GM23338 (cell line): ENCODE measurements at regions not wholly inside any gene's neighbourhood (a gene's known extent, or its start where the extent isn't known, plus 50 kb on each side); places are given as distances from the start of the nearest gene placed in this dataset.

ENCODE experiments used
- ATAC-seq: fragments of 200-7000 bp; cut with Tn5 transposase; 3 replicates; pipeline ENCODE4 v1.9.1; 2020
- DNase-seq: peaks from one replicate; pipeline ENCODE4 v3.0.0-alpha.2; 2015; ENCODE audit warnings: low spot score
- H2AFZ ChIP-seq: fragments of 200-600 bp; sonication (generic); 2 replicates; pipeline ENCODE4 v1.8.0; 2016; ENCODE audit warnings: antibody characterized with exemption, mild to moderate bottlenecking, moderate library complexity
- H3F3A ChIP-seq: fragments of 200-600 bp; sonication (generic); replicated peaks from 2 replicates; pipeline ENCODE4 v1.8.0; 2017; ENCODE audit warnings: antibody characterized with exemption, mixed run types, low read depth
- H3K27ac ChIP-seq: fragments of 200-600 bp; sonication (generic); 2 replicates; pipeline ENCODE4 v1.6.1; 2016; ENCODE audit warnings: low read depth
- H3K27me3 ChIP-seq: fragments of 200-600 bp; sonication (generic); 2 replicates; pipeline ENCODE4 v1.8.0; 2016; ENCODE audit warnings: mild to moderate bottlenecking, mixed run types, moderate library complexity; ENCODE audit not compliant: insufficient read depth
- H3K36me3 ChIP-seq: fragments of 200-600 bp; sonication (generic); 2 replicates; pipeline ENCODE4 v1.8.0; 2016; ENCODE audit warnings: mild to moderate bottlenecking; ENCODE audit not compliant: insufficient read depth
- H3K4me1 ChIP-seq: fragments of 200-600 bp; sonication (generic); 2 replicates; pipeline ENCODE4 v1.8.0; 2016; ENCODE audit warnings: mild to moderate bottlenecking, moderate library complexity; ENCODE audit not compliant: insufficient read depth
- H3K4me2 ChIP-seq: fragments of 200-600 bp; sonication (generic); 2 replicates; pipeline ENCODE4 v1.7.1; 2017; ENCODE audit warnings: mixed run types
- H3K4me3 ChIP-seq: fragments of 200-600 bp; sonication (generic); 2 replicates; pipeline ENCODE4 v1.6.1; 2016; ENCODE audit warnings: mixed run types
- H3K79me2 ChIP-seq: fragments of 200-600 bp; sonication (generic); replicated peaks from 2 replicates; pipeline ENCODE4 v1.8.0; 2017; ENCODE audit warnings: mild to moderate bottlenecking; ENCODE audit not compliant: insufficient read depth
- H3K9me2 ChIP-seq: fragments of 200-600 bp; sonication (generic); 2 replicates; pipeline ENCODE4 v1.8.0; 2017; ENCODE audit not compliant: insufficient read depth
- H4K20me1 ChIP-seq: fragments of 200-600 bp; sonication (generic); replicated peaks from 2 replicates; pipeline ENCODE4 v1.8.0; 2017; ENCODE audit warnings: mild to moderate bottlenecking; ENCODE audit not compliant: insufficient read depth
- H3K27ac Mint-ChIP-seq: 2 replicates; pipeline ENCODE4 v1.8.0; 2020; ENCODE audit warnings: inconsistent platforms, mild to moderate bottlenecking, moderate library complexity, mixed read lengths
- H3K27me3 Mint-ChIP-seq: 3 replicates; pipeline ENCODE4 v1.8.0; 2022; ENCODE audit warnings: low read depth, mild to moderate bottlenecking, moderate library complexity, mixed read lengths, inconsistent platforms; ENCODE audit not compliant: insufficient read depth, poor library complexity
- H3K36me3 Mint-ChIP-seq: 3 replicates; pipeline ENCODE4 v1.8.0; 2021; ENCODE audit warnings: low read depth, mild to moderate bottlenecking, inconsistent platforms, moderate library complexity, mixed read lengths
- H3K4me1 Mint-ChIP-seq: 3 replicates; pipeline ENCODE4 v1.8.0; 2020; ENCODE audit warnings: mild to moderate bottlenecking, inconsistent platforms, mixed read lengths
- H3K4me3 Mint-ChIP-seq: 3 replicates; pipeline ENCODE4 v1.8.0; 2021; ENCODE audit warnings: moderate library complexity, mild to moderate bottlenecking, inconsistent platforms, mixed read lengths
- H3K9me3 Mint-ChIP-seq: 3 replicates; pipeline ENCODE4 v1.8.0; 2020; ENCODE audit warnings: moderate library complexity, mild to moderate bottlenecking, inconsistent platforms, mixed read lengths
- CREB1 ChIP-seq: fragments of 250-450 bp; sonication (Bioruptor Pico); IDR thresholded peaks from 2 replicates; pipeline ENCODE4 v1.5.0; 2020; ENCODE audit warnings: low read depth, mild to moderate bottlenecking, moderate library complexity
- CTCF ChIP-seq, 2 experiments: fragments of 200-600 bp in 1 of 2; sonication (generic) in 1 of 2; conservative IDR thresholded peaks; 2 replicates each; pipeline versions ENCODE4 v1.5.1 to v1.6.1; 2016 to 2017; ENCODE audit warnings: antibody characterized with exemption in 2 of 2, low read depth in 2 of 2, mild to moderate bottlenecking in 2 of 2, moderate library complexity in 1 of 2
- ETS1 ChIP-seq: IDR thresholded peaks from 2 replicates; pipeline ENCODE4 v1.6.1; 2016; ENCODE audit warnings: antibody characterized with exemption
- EZH2phosphoT487 ChIP-seq: fragments of 200-600 bp; sonication (generic); IDR thresholded peaks from one replicate; pipeline ENCODE4 v1.8.1; 2018; ENCODE audit warnings: antibody characterized with exemption; ENCODE audit not compliant: unreplicated experiment
- NANOG ChIP-seq: IDR thresholded peaks from 2 replicates; pipeline ENCODE4 v1.6.1; 2016; ENCODE audit warnings: antibody characterized with exemption, borderline replicate concordance
- REST ChIP-seq: IDR thresholded peaks from one replicate; pipeline ENCODE4 v1.6.1; 2018; ENCODE audit warnings: antibody characterized with exemption; ENCODE audit not compliant: unreplicated experiment
- STAT1 ChIP-seq: IDR thresholded peaks from one replicate; pipeline ENCODE4 v1.6.1; 2016; ENCODE audit warnings: antibody characterized with exemption; ENCODE audit not compliant: unreplicated experiment
- ZNF114 ChIP-seq: fragments of 250-450 bp; sonication (Bioruptor Pico); IDR thresholded peaks from 2 replicates; pipeline ENCODE4 v1.5.0; 2020; ENCODE audit warnings: mild to moderate bottlenecking, moderate library complexity
- ZNF331 ChIP-seq: fragments of 250-450 bp; sonication (Bioruptor Pico); IDR thresholded peaks from 2 replicates; pipeline ENCODE4 v1.5.0; 2020; ENCODE audit warnings: low read depth, mild to moderate bottlenecking, moderate library complexity

- no peak overlapping the region for H3K4me3 ChIP-seq
- no peaks in the 10 kb centered on the region for H3K79me2 ChIP-seq
- no peaks in the 10 kb centered on the region for H4K20me1 ChIP-seq
- no peaks in the 10 kb centered on the region for H3K9me3 Mint-ChIP-seq
- DNase-seq: no peak
- no peaks in the 10 kb centered on the region for H3K4me1 Mint-ChIP-seq
- no peaks in the 10 kb centered on the region for H3K36me3 Mint-ChIP-seq
- no peaks in the 10 kb centered on the region for H3F3A ChIP-seq
- no peaks in the 10 kb centered on the region for H3K4me1 ChIP-seq
- peaks cover 3% of the 10 kb centered on the region; the same call in 1 of the 2 replicates for H3K9me2 ChIP-seq
- no peak overlapping the region for H2AFZ ChIP-seq
- TF ChIP-seq NANOG: no peak
- TF ChIP-seq REST: no peak
- H3K27me3 ChIP-seq: no peaks in the 10 kb centered on the region
- H3K27ac Mint-ChIP-seq: no peak overlapping the region
- H3K4me2 ChIP-seq: no peak overlapping the region
- no peak overlapping the region for H3K27ac ChIP-seq
- H3K4me3 Mint-ChIP-seq: no peak overlapping the region
- H3K36me3 ChIP-seq: no peaks in the 10 kb centered on the region
- ATAC-seq: no peak
- no peaks in the 10 kb centered on the region for H3K27me3 Mint-ChIP-seq
Observed at GRCh38 chr2:59206361-59206760, 965.2 kb upstream of the FANCL start.

- Histone ChIP-seq H4K20me1 (no peaks in the 10 kb centered on the region), H3K27me3 (no peaks in the 10 kb centered on the region), H3K36me3 (no peaks in the 10 kb centered on the region), H3F3A (no peaks in the 10 kb centered on the region), H3K4me2 (no peak overlapping the region), H2AFZ (no peak overlapping the region), H3K27ac (no peak overlapping the region), H3K4me1 (no peaks in the 10 kb centered on the region), H3K9me2 (peaks cover 13% of the 10 kb centered on the region; the same call in 1 of the 2 replicates), H3K4me3 (no peak overlapping the region), H3K79me2 (no peaks in the 10 kb centered on the region)
- H3K27me3 Mint-ChIP-seq: no peaks in the 10 kb centered on the region
- H3K4me1 Mint-ChIP-seq: no peaks in the 10 kb centered on the region
- H3K9me3 Mint-ChIP-seq: peaks cover 7% of the 10 kb centered on the region; the same call in 1 of the 3 replicates
- DNase-seq: no peak
- TF ChIP-seq CTCF (conservative IDR thresholded peaks at IDR 0.05; ENCODE audit: low read depth in 2 of 2) (no peak), CREB1 (CRISPR knock-in tag) (no peak), ETS1 (no peak), ZNF114 (CRISPR knock-in tag) (no peak), ZNF331 (CRISPR knock-in tag) (no peak), STAT1 (no peak), REST (no peak), NANOG (no peak), EZH2phosphoT487 (no peak)
- H3K36me3 Mint-ChIP-seq: no peaks in the 10 kb centered on the region
- no peak for ATAC-seq
- H3K27ac Mint-ChIP-seq: no peak overlapping the region
- no peak overlapping the region for H3K4me3 Mint-ChIP-seq
Observed at GRCh38 chr2:59204040-59204439, 962.9 kb upstream of the FANCL start.
